HK-2 (cell line): ENCODE measurements at regions not wholly inside any gene's neighbourhood (a gene's known extent, or its start where the extent isn't known, plus 50 kb on each side); places are given as distances from the start of the nearest gene placed in this dataset.
"Not testable (repeated sequence)": the region's sequence is repeated elsewhere in the genome, so short reads cannot be mapped to it uniquely, and the experiment has no call there.

ENCODE experiments used
- DNase-seq: peaks from one replicate; pipeline ENCODE4 v3.0.0-alpha.2; 2018; ENCODE audit not compliant: unreplicated experiment

DNA sequence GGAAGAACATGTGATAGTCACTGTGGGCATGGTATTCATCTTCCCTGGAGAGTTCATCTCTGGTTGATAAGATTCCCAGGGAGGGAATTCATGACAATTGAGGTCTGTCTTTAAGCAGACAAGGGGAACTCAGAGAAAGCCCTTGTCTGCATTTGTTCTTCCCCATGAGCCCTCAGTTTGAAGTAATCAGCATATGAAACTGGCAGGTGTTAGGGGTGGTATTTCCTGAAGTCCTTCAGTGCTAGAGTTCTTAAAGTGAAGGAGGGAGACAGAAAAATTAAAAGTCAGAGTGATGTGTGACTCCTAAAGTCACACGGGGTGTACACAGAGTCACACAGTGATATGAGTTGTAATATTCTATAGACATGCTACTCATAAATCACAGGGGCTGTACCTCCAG is 60.6 kb upstream of the SYK start:
- no peak for DNase-seq

DNA sequence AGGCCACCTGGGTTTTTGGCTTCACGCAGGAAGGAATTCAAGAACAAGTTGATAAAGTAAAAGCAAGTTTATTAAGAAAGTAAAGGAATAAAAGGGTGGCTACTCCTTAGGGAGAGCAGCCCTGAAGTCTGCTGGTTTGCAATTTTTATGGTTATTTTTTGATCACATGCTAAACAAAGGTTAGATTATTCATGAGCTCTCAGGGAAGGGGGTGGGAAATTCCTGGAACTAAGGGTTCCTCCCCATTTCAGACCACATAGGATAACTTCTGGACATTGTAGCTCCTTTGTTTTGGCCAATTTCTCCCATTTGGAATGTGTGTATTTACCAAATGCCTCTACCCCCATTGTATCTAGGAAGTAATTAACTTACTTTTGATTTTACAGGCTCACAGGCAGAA is 63.9 kb upstream of the SYK start:
- no peak for DNase-seq

DNA sequence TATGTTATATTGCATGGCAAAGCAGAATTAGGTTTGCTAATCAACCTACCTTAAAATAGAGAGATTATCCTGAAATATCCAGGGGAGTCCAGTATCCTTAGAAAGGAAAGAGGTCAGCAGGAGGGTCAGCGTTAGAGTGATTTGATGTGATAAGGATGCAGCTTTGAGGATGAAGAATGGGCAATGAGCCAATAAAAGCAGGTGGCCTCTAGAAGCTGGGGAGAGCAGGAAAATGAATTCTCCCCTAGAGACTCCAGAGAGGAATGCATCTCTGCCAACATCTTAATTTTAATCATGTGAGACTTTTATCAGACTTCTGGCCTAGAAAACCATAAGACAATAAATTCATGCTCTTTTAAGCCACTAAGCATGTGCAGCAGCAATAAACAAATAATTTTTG is 65.7 kb upstream of the SYK start:
- DNase-seq = no peak

DNA sequence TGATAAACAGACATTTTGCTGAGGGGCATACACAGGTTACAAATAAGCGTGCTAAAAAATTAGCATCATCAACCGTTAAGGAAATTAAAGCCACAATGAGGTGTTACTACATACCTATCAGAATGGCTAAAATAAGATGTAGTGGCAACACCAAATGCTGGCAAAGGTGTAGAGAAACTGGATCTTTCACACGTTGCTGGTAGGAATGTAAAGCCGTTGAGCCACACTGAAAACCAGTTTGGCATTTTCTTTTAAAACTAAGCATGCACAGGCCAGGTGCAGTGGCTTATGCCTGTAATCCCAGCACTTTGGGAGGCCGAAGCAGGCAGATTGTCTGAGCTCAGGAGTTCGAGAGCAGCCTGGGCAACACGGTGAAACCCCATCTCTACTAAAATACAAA is 67.0 kb upstream of the SYK start:
- no peak for DNase-seq

DNA sequence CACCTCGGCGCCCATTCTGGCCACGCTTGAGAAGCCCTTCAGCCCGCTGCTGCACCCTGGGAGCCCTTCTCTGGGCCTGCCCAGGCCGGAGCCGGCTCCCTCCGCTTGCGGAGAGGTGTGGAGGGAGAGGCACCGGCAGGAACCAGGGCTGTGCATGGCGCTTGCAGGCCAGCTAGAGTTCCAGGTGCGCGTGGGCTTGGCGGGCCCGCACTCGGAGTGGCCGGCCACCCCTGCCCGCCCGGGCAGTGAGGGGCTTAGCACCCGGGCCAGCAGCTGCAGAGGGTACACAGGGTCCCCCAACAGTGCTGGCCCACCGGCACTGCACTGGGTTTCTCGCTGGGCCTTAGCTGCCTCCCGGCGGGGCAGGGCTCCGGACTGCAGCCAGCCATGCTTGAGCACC is 72.3 kb upstream of the SYK start:
- no peak for DNase-seq

DNA sequence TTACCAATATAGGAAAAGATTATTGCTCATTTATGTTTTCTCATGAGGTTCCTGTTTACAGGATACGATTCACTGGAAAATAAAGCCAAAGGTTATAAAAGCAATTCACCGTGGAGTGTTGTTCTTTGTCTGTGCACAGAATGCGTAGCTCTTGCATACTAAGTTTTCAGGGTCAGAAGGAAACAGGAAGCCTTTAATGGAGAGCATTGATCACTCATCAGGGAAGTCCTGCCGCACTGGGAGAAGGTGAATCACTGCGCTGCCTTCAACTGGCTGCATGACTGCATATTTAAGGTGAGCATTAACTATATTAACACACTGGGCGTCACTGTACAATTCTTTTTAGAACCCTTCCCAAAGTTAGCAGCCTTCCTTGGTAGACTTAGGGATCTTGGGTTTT is 74.1 kb upstream of the SYK start:
- DNase-seq = no peak

DNA sequence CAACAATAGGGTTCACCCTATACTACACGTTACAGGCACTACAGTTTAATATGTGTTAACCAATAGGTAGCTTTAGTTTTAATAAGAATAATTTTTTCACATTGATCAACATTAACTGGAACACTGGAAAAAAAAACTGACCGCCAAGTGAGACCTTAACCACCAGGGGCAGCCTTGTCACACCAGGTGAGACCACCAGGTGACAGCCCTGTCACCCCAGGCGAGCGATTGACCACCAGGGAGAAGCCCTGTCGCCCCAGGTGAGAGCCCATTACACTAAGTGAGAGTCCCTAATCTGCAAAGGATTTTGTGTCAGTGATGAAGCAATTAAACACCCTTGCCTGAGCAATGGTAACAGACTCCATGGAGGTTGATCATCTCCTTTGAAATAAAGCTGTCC is 75.4 kb upstream of the SYK start:
- DNase-seq = peak; percentile 1

DNA sequence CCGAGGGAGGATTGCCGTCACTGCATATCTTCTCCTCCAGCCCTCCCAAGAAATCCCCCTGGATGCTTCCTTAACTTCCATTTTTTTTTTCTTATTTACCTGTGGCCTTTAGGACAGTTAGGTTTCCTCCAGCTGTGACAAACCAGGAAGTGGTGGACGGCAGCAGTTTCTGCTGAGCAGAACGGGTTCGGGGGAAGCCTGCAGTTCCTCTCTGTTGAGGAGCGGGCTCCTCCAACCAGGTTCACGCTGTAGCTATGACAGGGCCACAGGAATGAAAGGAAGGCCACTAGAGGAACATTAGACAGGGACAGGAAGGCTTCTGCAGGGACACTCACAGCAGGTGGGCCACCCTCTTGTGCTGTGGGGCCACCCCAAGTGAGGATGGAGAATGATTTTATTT is 76.7 kb upstream of the SYK start:
- DNase-seq = no peak

DNA sequence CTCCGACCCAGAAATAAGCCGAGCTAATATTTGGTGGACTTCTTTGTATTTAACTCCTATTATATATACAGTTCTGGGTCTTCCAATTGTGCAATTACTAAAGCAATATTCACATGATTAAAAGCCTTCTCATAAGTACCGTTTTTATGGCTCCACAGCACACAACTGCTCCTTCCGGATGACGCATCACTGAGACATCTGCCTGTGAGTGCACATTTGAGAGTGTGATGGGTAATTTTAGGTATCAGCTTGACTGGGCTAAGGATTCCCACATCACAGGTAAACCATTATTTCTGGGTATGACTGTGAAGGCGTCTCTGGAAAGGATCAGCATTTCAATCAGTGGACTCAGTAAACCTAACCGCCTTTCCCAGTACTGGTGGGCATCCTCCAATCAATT is 77.5 kb upstream of the SYK start:
- DNase-seq = no peak

DNA sequence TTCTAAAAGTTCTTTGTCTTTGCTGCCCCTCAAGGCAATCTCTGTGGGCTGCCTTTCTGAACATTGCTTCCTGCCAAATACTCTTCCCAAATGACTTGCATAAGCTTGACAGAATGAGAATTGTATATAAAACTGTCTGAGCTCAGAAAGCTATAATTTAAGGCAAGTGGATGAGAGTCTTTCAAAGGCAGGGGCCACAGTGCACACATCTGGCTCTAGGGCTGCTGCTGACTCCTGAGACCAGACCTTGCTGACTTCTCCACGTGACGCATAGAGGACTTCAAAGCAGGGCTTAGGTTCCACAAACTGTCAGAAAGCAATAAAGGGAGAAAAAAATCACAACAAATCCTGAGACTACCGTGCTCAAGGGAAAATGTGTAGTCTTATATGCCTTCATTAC is 79.4 kb upstream of the DIRAS2 start:
- DNase-seq = no peak

DNA sequence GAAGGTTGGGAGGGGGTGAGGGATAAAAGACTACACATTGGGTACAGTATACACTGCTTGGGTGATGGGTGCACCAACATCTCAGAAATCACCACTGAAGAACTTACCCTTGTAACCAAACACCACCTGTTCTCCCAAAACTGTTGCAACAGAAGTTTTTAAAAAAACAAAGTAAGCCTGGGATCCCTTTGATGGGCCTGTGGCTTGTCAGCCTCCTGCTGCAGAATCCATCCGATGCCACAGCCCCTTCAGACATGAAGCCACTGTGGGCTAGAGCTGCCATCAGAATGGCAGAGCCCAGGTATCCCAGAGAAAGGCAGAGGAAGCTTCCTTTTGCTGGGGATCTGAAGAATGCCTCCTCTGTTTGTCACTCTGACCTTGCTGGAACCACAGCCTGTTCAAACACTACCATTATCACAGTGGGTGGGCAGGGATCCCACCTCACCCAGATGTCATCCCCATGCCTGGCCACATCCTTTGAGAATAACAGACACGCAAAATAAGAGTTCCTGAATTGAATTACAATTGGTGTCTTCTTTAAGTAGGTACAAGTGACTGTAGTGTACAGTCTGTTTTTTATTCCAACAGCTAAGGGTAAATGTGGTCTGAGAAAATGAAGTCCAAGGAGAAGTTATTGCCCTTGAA is 78.1 kb upstream of the DIRAS2 start:
- DNase-seq = no peak

DNA sequence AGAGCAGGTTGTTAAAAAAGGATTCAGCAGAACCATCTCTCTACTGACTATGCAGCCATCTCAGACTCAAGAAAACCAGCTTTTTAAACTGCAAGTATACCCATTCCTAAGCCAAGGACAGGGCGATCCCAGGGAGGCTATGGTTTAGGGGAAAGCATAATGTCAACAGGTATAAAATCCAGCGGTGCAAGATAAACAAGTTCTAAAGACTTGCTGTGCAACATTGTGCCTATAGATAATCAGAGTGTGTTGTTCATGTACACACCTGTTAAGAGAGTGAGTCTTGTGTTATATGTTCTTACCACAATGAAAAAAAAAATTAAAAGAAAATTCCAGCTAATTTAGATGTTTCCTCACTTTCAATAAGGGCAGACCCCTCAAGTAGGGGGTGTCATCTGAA is 63.6 kb upstream of the DIRAS2 start:
- no peak for DNase-seq

DNA sequence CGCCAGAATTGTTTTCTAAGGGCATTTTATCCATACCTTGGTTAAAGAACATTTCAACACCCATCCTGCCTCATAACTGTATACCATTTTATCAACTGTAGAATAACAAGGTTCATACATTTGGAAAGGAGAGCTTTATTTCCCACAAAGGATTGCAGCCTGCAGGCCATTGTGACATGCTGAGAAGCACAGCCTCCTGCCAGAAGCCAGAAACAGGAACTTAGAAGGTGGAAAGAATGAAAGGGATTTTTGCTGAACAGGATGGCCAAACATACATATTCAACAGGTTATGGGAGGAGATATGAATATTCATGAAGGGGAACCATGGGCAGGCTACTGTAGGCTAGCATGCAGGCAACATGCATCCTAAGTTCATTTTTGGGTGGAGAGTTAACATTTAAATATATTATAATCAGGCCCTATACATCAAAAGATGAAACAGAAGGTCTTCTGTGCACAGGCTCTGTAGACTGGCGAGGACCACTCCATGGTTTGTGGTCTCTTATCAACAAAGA is 59.9 kb upstream of the DIRAS2 start:
- no peak for DNase-seq

DNA sequence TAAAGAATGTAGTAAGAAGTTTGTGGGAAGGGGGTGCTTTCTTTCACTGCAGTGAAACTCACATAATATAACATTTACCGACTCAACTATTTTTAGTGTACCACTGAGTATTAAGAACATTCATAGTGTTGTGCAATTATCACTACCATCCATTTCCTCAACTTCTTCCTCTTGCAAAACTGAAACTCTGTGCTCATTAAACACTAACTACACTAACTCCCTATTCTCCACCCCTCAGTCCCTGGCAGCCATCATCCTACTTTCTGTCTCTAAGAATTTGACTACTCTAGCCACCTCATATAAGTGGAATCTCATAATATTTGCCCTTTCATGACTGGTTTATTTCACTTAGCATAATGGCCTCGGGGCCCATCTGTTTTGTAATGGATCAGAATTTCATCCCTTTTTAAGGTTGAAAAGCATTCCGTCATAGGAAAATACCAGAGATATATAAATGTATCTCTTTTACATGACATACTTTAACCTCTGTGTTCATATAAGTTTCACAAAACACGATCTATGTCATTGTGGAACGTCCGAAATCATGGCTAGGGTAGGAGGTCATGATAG is 56.3 kb upstream of the DIRAS2 start:
- DNase-seq = no peak

DNA sequence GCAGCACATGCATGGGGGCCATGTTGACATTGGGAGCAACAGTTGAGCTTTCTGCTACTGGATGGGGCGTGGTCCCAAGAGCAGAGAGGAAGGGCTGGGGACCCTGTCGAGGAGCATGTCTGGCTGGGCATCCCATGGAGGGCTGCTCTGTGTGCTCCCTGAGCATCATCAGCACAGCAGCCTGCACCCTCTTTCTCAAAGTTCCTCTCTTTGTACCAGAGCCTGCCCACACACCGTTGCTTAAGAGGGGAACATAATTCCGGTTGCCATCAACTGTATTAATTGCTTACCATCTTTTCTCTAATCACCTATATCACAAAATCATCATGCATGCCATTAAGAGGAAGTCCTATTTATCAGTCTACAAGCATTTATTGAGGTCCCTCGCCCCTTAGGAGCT is 55.2 kb upstream of the DIRAS2 start:
- DNase-seq = no peak

DNA sequence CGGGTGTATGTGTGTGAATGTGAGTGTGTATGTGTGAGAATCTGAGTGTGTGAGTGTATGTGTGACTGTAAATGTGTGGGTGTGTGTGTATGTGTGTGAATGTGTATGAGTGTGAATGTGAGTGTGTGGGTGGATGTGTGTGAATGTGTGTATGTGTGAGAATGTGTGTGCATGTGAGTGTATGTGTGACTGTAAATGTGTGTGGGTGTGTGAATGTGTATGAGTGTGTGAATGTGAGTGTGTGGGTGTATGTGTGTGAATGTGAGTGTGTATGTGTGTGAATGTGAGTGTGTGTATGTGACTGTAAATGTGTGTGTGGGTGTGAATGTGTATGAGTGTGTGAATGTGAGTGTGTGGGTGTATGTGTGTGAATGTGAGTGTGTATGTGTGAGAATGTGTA is 51.6 kb upstream of the DIRAS2 start:
- not testable (repeated sequence) for DNase-seq
